NCI-H1930 (cell line): ENCODE measurements at regions not wholly inside any gene's neighbourhood (a gene's known extent, or its start where the extent isn't known, plus 50 kb on each side); places are given as distances from the start of the nearest gene placed in this dataset.
"Not testable (repeated sequence)": the region's sequence is repeated elsewhere in the genome, so short reads cannot be mapped to it uniquely, and the experiment has no call there.

ENCODE experiments used
- DNase-seq, 2 experiments: peaks; one replicate each; lab custom pipeline; 2025; lab: John Stamatoyannopoulos, UW

GRCh38 chr6:74715355-74716085, 490.3 kb downstream of the COL12A1 start:
- no peak for DNase-seq

- DNase-seq = no peak
Measured at GRCh38 chr6:74713941-74714340, 491.9 kb downstream of the COL12A1 start.

- no peak for DNase-seq
Measured at GRCh38 chr6:74705451-74705850, 500.4 kb downstream of the COL12A1 start.

GRCh38 chr6:74704540-74704939, 501.3 kb downstream of the COL12A1 start:
- not testable (repeated sequence) for DNase-seq

- no peak for DNase-seq
Measured at GRCh38 chr6:74690365-74690764, 515.5 kb downstream of the COL12A1 start.

- DNase-seq = no peak
Measured at GRCh38 chr6:74689601-74690000, 516.3 kb downstream of the COL12A1 start.

GRCh38 chr6:74677463-74677862, 528.4 kb downstream of the COL12A1 start:
- DNase-seq = no peak

- no peak for DNase-seq
Measured at GRCh38 chr6:74676906-74677305, 528.9 kb downstream of the COL12A1 start.

- DNase-seq = no peak
Measured at GRCh38 chr6:74674377-74674776, 531.5 kb downstream of the COL12A1 start.

GRCh38 chr6:74671558-74672025, 534.3 kb downstream of the COL12A1 start:
- no peak for DNase-seq

- no peak for DNase-seq
Measured at GRCh38 chr6:74658391-74658790, 547.5 kb downstream of the COL12A1 start.

GRCh38 chr6:74657931-74658330, 547.9 kb downstream of the COL12A1 start:
- DNase-seq = no peak

- no peak for DNase-seq
Measured at GRCh38 chr6:74657011-74657410, 548.8 kb downstream of the COL12A1 start.

GRCh38 chr6:74656453-74656852, 549.4 kb downstream of the COL12A1 start:
- DNase-seq = no peak

- DNase-seq = no peak
Measured at GRCh38 chr6:74654296-74654695, 551.6 kb downstream of the COL12A1 start.

GRCh38 chr6:74651948-74652842, 553.7 kb downstream of the COL12A1 start:
- no peak for DNase-seq

- DNase-seq = no peak
Measured at GRCh38 chr6:74650668-74651067, 555.2 kb downstream of the COL12A1 start.

GRCh38 chr6:74646461-74646860, 559.4 kb downstream of the COL12A1 start:
- DNase-seq = no peak

GRCh38 chr6:74645108-74645849, 560.6 kb downstream of the COL12A1 start:
- DNase-seq = no peak

- no peak for DNase-seq
Measured at GRCh38 chr6:74642101-74642500, 563.8 kb downstream of the COL12A1 start.

- DNase-seq = no peak
Measured at GRCh38 chr6:74638412-74638811, 567.4 kb downstream of the COL12A1 start.

- no peak for DNase-seq
Measured at GRCh38 chr6:74632196-74632875, 573.5 kb downstream of the COL12A1 start.
